SU-DHL-6 (cell line): ENCODE measurements at regions not wholly inside any gene's neighbourhood (a gene's known extent, or its start where the extent isn't known, plus 50 kb on each side); places are given as distances from the start of the nearest gene placed in this dataset.

Experiments
- EZH2phosphoT487 ChIP-seq: fragments of 200-600 bp; sonication (generic), shearing (Covaris generic); conservative IDR thresholded peaks from 2 replicates; pipeline ENCODE4 v1.6.1; 2018; ENCODE audit warnings: mild to moderate bottlenecking, antibody characterized with exemption, low read length, moderate library complexity, mixed read lengths
- TF ChIP-seq, protein P1 (sequence below): fragments of 200-600 bp; sonication (generic); IDR thresholded peaks from one replicate; pipeline ENCODE4 v1.5.1; 2017; ENCODE audit warnings: antibody characterized with exemption, mild to moderate bottlenecking, low read length, moderate library complexity; ENCODE audit not compliant: insufficient read depth, poor library complexity, severe bottlenecking

DNA sequence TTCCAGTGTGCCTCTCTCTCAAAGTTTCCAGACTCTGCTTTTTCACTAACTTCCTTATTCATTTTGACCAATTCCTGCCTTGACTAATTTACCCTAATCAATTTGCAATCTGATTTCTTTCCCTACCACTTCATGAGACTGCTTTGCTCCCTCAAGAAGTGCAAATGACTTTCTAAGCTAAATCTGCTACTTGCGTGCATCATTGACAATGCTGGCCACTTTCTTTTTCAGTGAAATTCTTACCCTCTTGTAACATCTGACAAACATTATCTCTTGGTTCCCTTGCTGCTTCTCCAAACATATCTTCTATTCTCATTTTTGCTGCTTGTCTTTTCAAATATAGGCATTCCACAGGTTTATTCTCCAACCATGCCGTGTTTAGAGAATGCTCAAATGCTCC lies 659.9 kb downstream of the USP25 start:
- TF ChIP-seq, protein P1, sequence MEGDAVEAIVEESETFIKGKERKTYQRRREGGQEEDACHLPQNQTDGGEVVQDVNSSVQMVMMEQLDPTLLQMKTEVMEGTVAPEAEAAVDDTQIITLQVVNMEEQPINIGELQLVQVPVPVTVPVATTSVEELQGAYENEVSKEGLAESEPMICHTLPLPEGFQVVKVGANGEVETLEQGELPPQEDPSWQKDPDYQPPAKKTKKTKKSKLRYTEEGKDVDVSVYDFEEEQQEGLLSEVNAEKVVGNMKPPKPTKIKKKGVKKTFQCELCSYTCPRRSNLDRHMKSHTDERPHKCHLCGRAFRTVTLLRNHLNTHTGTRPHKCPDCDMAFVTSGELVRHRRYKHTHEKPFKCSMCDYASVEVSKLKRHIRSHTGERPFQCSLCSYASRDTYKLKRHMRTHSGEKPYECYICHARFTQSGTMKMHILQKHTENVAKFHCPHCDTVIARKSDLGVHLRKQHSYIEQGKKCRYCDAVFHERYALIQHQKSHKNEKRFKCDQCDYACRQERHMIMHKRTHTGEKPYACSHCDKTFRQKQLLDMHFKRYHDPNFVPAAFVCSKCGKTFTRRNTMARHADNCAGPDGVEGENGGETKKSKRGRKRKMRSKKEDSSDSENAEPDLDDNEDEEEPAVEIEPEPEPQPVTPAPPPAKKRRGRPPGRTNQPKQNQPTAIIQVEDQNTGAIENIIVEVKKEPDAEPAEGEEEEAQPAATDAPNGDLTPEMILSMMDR, result no peak
- no peak for TF ChIP-seq EZH2phosphoT487
